GM18511 (cell line): ENCODE measurements at regions not wholly inside any gene's neighbourhood (a gene's known extent, or its start where the extent isn't known, plus 50 kb on each side); places are given as distances from the start of the nearest gene placed in this dataset.

Experiments
- ATAC-seq: cut with Tn5 transposase; IDR thresholded peaks from one replicate; pipeline ENCODE4 v1.9.1; 2021; ENCODE audit warnings: mild to moderate bottlenecking, moderate library complexity; ENCODE audit not compliant: unreplicated experiment

GRCh38 chr2:183606718-183607085, 482.5 kb downstream of the NUP35 start:
- no peak for ATAC-seq

GRCh38 chr2:183607995-183608394, 483.8 kb downstream of the NUP35 start:
- no peak for ATAC-seq

- ATAC-seq, result no peak
Measured at GRCh38 chr2:183608747-183609146, 484.5 kb downstream of the NUP35 start.

GRCh38 chr2:183610724-183611123, 486.5 kb downstream of the NUP35 start:
- no peak for ATAC-seq

GRCh38 chr2:183614799-183615435, 490.7 kb downstream of the NUP35 start:
- ATAC-seq, result no peak

- no peak for ATAC-seq
Measured at GRCh38 chr2:183623227-183623626, 499.0 kb downstream of the NUP35 start.

- ATAC-seq, result no peak
Measured at GRCh38 chr2:183630964-183631363, 506.7 kb downstream of the NUP35 start.

- no peak for ATAC-seq
Measured at GRCh38 chr2:183656121-183656520, 531.9 kb downstream of the NUP35 start.

- ATAC-seq, result no peak
Measured at GRCh38 chr2:183665425-183665824, 541.2 kb downstream of the NUP35 start.

- no peak for ATAC-seq
Measured at GRCh38 chr2:183666031-183666430, 541.8 kb downstream of the NUP35 start.

- no peak for ATAC-seq
Measured at GRCh38 chr2:183671233-183671632, 547.0 kb downstream of the NUP35 start.

- no peak for ATAC-seq
Measured at GRCh38 chr2:183678908-183679307, 554.7 kb downstream of the NUP35 start.

- no peak for ATAC-seq
Measured at GRCh38 chr2:183680573-183680972, 556.3 kb downstream of the NUP35 start.

GRCh38 chr2:183684686-183685085, 560.4 kb downstream of the NUP35 start:
- no peak for ATAC-seq

- ATAC-seq, result no peak
Measured at GRCh38 chr2:183696028-183696427, 571.8 kb downstream of the NUP35 start.

GRCh38 chr2:183709829-183710228, 585.6 kb downstream of the NUP35 start:
- ATAC-seq, result no peak

GRCh38 chr2:183718246-183718645, 594.0 kb downstream of the NUP35 start:
- no peak for ATAC-seq

GRCh38 chr2:183723278-183723677, 599.0 kb downstream of the NUP35 start:
- ATAC-seq, result no peak

- ATAC-seq, result no peak
Measured at GRCh38 chr2:183729380-183729779, 605.1 kb downstream of the NUP35 start.

- ATAC-seq, result no peak
Measured at GRCh38 chr2:183740241-183740640, 616.0 kb downstream of the NUP35 start.

- no peak for ATAC-seq
Measured at GRCh38 chr2:183752571-183752970, 628.3 kb downstream of the NUP35 start.

- no peak for ATAC-seq
Measured at GRCh38 chr2:183759033-183759432, 634.8 kb downstream of the NUP35 start.

- ATAC-seq, result no peak
Measured at GRCh38 chr2:183773775-183774174, 649.5 kb downstream of the NUP35 start.
